Ovary (tissue), 3 donors: ENCODE measurements at regions not wholly inside any gene's neighbourhood (a gene's known extent, or its start where the extent isn't known, plus 50 kb on each side); places are given as distances from the start of the nearest gene placed in this dataset.
"Not testable (repeated sequence)": the region's sequence is repeated elsewhere in the genome, so short reads cannot be mapped to it uniquely, and the experiment has no call there.

Experiments
- EP300 ChIP-seq: sonication (generic); formaldehyde crosslinking; IDR thresholded peaks from one replicate; pipeline ENCODE4 v1.6.1; 2017; ENCODE audit warnings: antibody characterized with exemption
- TF ChIP-seq, protein P1 (sequence below), 3 donors: fragments of 450-650 bp in 2 of 3; fragments of 200-600 bp in 1 of 3; IDR thresholded peaks; one replicate each; pipeline versions ENCODE4 v1.5.1 to v1.8.0; 2016 to 2022; ENCODE audit warnings: antibody characterized with exemption in 3 of 3, mild to moderate bottlenecking in 1 of 3
- donor health status: DM: no; HTN: no; CAD: no.

GRCh38 chr3:34079849-34080248 lies 281.4 kb downstream of the PDCD6IP start:
- TF ChIP-seq, protein P1, sequence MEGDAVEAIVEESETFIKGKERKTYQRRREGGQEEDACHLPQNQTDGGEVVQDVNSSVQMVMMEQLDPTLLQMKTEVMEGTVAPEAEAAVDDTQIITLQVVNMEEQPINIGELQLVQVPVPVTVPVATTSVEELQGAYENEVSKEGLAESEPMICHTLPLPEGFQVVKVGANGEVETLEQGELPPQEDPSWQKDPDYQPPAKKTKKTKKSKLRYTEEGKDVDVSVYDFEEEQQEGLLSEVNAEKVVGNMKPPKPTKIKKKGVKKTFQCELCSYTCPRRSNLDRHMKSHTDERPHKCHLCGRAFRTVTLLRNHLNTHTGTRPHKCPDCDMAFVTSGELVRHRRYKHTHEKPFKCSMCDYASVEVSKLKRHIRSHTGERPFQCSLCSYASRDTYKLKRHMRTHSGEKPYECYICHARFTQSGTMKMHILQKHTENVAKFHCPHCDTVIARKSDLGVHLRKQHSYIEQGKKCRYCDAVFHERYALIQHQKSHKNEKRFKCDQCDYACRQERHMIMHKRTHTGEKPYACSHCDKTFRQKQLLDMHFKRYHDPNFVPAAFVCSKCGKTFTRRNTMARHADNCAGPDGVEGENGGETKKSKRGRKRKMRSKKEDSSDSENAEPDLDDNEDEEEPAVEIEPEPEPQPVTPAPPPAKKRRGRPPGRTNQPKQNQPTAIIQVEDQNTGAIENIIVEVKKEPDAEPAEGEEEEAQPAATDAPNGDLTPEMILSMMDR (IDR thresholded peaks at IDR 0.05), result not testable (repeated sequence)
- TF ChIP-seq EP300, result not testable (repeated sequence)
